Common myeloid progenitor, CD34-positive (primary cell): ENCODE measurements at regions not wholly inside any gene's neighbourhood (a gene's known extent, or its start where the extent isn't known, plus 50 kb on each side); places are given as distances from the start of the nearest gene placed in this dataset.

Experiments used
- CTCF ChIA-PET: fragments of 350-600 bp; sonication (Branson Sonifier 250); formaldehyde crosslinking; loops from one replicate; lab custom pipeline; 2021; ENCODE audit warnings: antibody characterized with exemption; lab: Charles Lee
- POLR2A ChIA-PET: fragments of 350-600 bp; sonication (Branson Sonifier 250); formaldehyde crosslinking; loops from one replicate; lab custom pipeline; 2021; ENCODE audit warnings: antibody characterized with exemption; lab: Charles Lee
- DNase-seq, 3 donors: peaks; one replicate each; pipeline versions ENCODE4 v3.0.0 to v3.0.0-alpha.2; 2013
- H3K27ac ChIP-seq, 2 experiments: 1 replicate in 1 of 2; 2 replicates in 1 of 2; pipeline ENCODE4 v1.7.0; 2013; ENCODE audit warnings: inconsistent platforms in 2 of 2, low read length in 2 of 2, mild to moderate bottlenecking in 2 of 2, low read depth in 1 of 2, moderate library complexity in 1 of 2; ENCODE audit not compliant: severe bottlenecking in 2 of 2, insufficient read depth in 1 of 2, poor library complexity in 1 of 2
- H3K27me3 ChIP-seq, 5 experiments: replicated peaks in 2 of 5; 1 replicate in 3 of 5; 2 replicates in 2 of 5; pipeline versions ENCODE4 v1.6.1 to v1.7.0; 2013; ENCODE audit warnings: low read length in 4 of 5, mild to moderate bottlenecking in 2 of 5, moderate library complexity in 2 of 5, inconsistent platforms in 1 of 5; ENCODE audit not compliant: insufficient read depth in 5 of 5, control insufficient read depth in 4 of 5
- H3K36me3 ChIP-seq, 4 experiments: 1 replicate in 2 of 4; 2 replicates in 2 of 4; pipeline versions ENCODE4 v1.6.1 to v1.7.0; 2013; ENCODE audit warnings: low read length in 3 of 4, control low read depth in 1 of 4, mild to moderate bottlenecking in 1 of 4; ENCODE audit not compliant: control insufficient read depth in 4 of 4, insufficient read depth in 4 of 4
- H3K4me1 ChIP-seq, 4 experiments: 1 replicate in 3 of 4; 2 replicates in 1 of 4; pipeline versions ENCODE4 v1.6.1 to v1.7.1; 2013; ENCODE audit warnings: low read length in 3 of 4, mild to moderate bottlenecking in 3 of 4, control low read depth in 1 of 4, inconsistent platforms in 1 of 4, moderate library complexity in 1 of 4; ENCODE audit not compliant: control insufficient read depth in 4 of 4, insufficient read depth in 4 of 4; ENCODE audit errors: control extremely low read depth in 1 of 4
- H3K4me3 ChIP-seq, 7 experiments: 1 replicate in 4 of 7; 2 replicates in 3 of 7; pipeline versions ENCODE4 v1.5.1 to v1.7.0; 2013; ENCODE audit warnings: mild to moderate bottlenecking in 7 of 7, low read length in 6 of 7, moderate library complexity in 6 of 7, inconsistent platforms in 2 of 7, low read depth in 2 of 7, control low read depth in 1 of 7; ENCODE audit not compliant: insufficient read depth in 4 of 7, control insufficient read depth in 1 of 7; ENCODE audit errors: extremely low read depth in 1 of 7
- H3K9me3 ChIP-seq, 5 experiments: 1 replicate in 4 of 5; 2 replicates in 1 of 5; pipeline versions ENCODE4 v1.6.1 to v1.7.1; 2013; ENCODE audit warnings: low read length in 4 of 5, mild to moderate bottlenecking in 2 of 5, inconsistent platforms in 1 of 5, low read depth in 1 of 5, moderate library complexity in 1 of 5; ENCODE audit not compliant: control insufficient read depth in 4 of 5, insufficient read depth in 2 of 5; ENCODE audit errors: control extremely low read depth in 1 of 5
- WGBS: methylation state at CpG from one replicate; pipeline ENCODE4 v1.1.5; 2013; ENCODE audit not compliant: insufficient coverage; 5-methylcytosine and 5-hydroxymethylcytosine counted together

- H3K4me3 ChIP-seq: no peak overlapping the region
- 94% methylated on average over 3 of the region's 4 CpGs for WGBS
- H3K4me1 ChIP-seq: no peaks in the 10 kb centered on the region
- peaks cover 0 to 2% (median 0%) of the 10 kb centered on the region in 5 experiments for H3K9me3 ChIP-seq
- POLR2A ChIA-PET: no interaction called here
- CTCF ChIA-PET: no interaction called here
- H3K27ac ChIP-seq: no peak overlapping the region
- no peak for DNase-seq
- H3K36me3 ChIP-seq: no peaks in the 10 kb centered on the region
- no peaks in the 10 kb centered on the region for H3K27me3 ChIP-seq
Measured at GRCh38 chr2:6602471-6602870, 263.2 kb downstream of the CMPK2 start.

GRCh38 chr2:6605836-6606505, 259.7 kb downstream of the CMPK2 start:
- no peaks in the 10 kb centered on the region for H3K4me1 ChIP-seq
- 95% methylated on average over 6 of the region's 7 CpGs for WGBS
- peaks cover 0 to 2% (median 0%) of the 10 kb centered on the region in 5 experiments for H3K9me3 ChIP-seq
- no peak overlapping the region for H3K27ac ChIP-seq
- no peak overlapping the region for H3K4me3 ChIP-seq
- ChIA-PET CTCF (no interaction called here), POLR2A (no interaction called here)
- DNase-seq: no peak
- H3K27me3 ChIP-seq: no peaks in the 10 kb centered on the region
- H3K36me3 ChIP-seq: no peaks in the 10 kb centered on the region

DNA sequence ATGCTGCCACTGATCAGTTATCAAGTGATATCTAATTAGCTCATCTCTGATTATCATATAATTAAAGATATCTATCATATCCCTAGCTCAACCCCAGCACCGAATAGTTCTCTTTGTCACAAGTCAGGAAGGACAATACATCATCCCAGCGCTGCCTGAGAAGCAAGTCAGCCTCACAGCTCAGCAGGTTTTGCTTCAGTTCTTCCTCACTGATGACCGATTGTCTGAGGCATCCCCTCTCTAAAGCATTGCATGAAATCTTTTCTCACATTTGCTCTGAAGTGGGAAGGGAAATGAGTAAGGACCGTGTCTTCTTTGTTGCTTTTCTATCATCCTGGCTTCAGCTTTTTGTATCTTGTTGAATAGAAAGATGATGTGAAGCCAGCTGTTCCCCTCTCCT, 247.9 kb downstream of the CMPK2 start:
- no peaks in the 10 kb centered on the region for H3K27me3 ChIP-seq
- WGBS: 96% methylated on average over 4 of the region's 4 CpGs
- CTCF ChIA-PET: no interaction called here

GRCh38 chr2:6618201-6618600, 247.5 kb downstream of the CMPK2 start:
- Histone ChIP-seq H3K36me3 (no peaks in the 10 kb centered on the region), H3K27me3 (no peaks in the 10 kb centered on the region), H3K9me3 (peaks cover 0 to 7% (median 0%) of the 10 kb centered on the region in 5 experiments), H3K4me1 (no peaks in the 10 kb centered on the region), H3K27ac (no peak overlapping the region), H3K4me3 (no peak overlapping the region)
- CTCF ChIA-PET: no interaction called here
- POLR2A ChIA-PET: no interaction called here
- WGBS: 96% methylated on average over 3 of the region's 6 CpGs
- DNase-seq: no peak

More for the DNA sequence above, 247.9 kb downstream of the CMPK2 start:
- no peak overlapping the region for H3K27ac ChIP-seq
- H3K36me3 ChIP-seq: no peaks in the 10 kb centered on the region
- peaks cover 0 to 11% (median 0%) of the 10 kb centered on the region in 5 experiments for H3K9me3 ChIP-seq
- POLR2A ChIA-PET: no interaction called here
- no peaks in the 10 kb centered on the region for H3K4me1 ChIP-seq
- DNase-seq: no peak
- H3K4me3 ChIP-seq: no peak overlapping the region

DNA sequence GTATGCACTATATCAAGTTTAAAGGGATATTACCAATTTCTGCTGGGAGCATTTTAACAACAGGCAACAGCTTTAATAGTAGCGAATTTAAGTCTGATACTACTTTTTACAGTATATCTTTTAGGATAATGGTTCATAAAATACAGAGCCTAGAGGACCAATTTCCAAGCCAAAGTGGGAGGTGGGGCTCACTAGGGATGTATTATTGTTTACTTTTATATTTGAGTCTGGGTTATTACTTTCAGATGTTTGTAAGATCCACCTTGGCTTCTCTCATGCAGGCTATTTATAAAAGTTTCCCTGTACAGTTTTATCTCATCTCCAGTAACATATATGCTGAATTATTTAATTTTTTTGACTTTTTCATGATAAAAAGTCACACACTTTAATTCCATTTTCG, 242.0 kb downstream of the CMPK2 start:
- Histone ChIP-seq H3K36me3 (no peaks in the 10 kb centered on the region), H3K27ac (no peak overlapping the region), H3K4me3 (no peak overlapping the region), H3K4me1 (no peaks in the 10 kb centered on the region), H3K9me3 (no peaks in the 10 kb centered on the region), H3K27me3 (no peaks in the 10 kb centered on the region)
- no peak for DNase-seq
- POLR2A ChIA-PET: no interaction called here
- WGBS: no CpG with 5 or more reads among the region's 2 CpGs
- CTCF ChIA-PET: no interaction called here

GRCh38 chr2:6626401-6627012, 239.2 kb downstream of the CMPK2 start:
- H3K4me1 ChIP-seq: no peaks in the 10 kb centered on the region
- no peaks in the 10 kb centered on the region for H3K27me3 ChIP-seq
- 96% methylated on average over 7 of the region's 8 CpGs for WGBS
- POLR2A ChIA-PET: no interaction called here
- peaks cover 0 to 2% (median 0%) of the 10 kb centered on the region in 5 experiments for H3K9me3 ChIP-seq
- H3K27ac ChIP-seq: no peak overlapping the region
- no peak for DNase-seq
- H3K4me3 ChIP-seq: no peak overlapping the region
- CTCF ChIA-PET: no interaction called here
- no peaks in the 10 kb centered on the region for H3K36me3 ChIP-seq

DNA sequence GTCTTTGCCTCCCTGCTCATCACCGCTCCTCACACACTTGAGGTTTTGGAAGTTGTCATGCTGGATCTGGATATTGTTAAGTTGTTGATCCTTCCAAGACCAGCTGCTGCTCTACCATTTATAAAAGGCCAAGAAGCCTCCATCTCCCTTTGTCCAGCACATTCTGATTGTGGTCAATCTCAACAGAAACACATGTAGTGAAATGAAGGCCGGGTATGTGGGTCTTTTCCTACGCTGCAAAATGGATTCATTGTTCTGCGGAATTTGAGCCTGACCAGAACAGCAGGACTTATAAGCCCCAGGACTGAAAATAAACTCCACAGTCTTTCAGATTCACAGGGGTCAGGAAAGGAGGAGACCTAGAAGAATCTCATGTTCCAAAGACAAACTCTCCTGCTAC, 238.4 kb downstream of the CMPK2 start:
- POLR2A ChIA-PET: no interaction called here
- Histone ChIP-seq H3K27me3 (no peaks in the 10 kb centered on the region), H3K4me1 (no peaks in the 10 kb centered on the region), H3K9me3 (peaks cover 0 to 2% (median 0%) of the 10 kb centered on the region in 5 experiments), H3K27ac (no peak overlapping the region), H3K4me3 (no peak overlapping the region), H3K36me3 (no peaks in the 10 kb centered on the region)
- WGBS: 100% methylated on average over 3 of the region's 4 CpGs
- no peak for DNase-seq
- CTCF ChIA-PET: no interaction called here
